Omental fat pad (tissue), 3 donors: ENCODE measurements at regions not wholly inside any gene's neighbourhood (a gene's known extent, or its start where the extent isn't known, plus 50 kb on each side); places are given as distances from the start of the nearest gene placed in this dataset. TPM values are rescaled to one million over a fixed set of nuclear protein-coding genes. Genes with fewer than 3 reads are reported as not detected.

ENCODE experiments used
- ATAC-seq: fragments of 150-250 bp; one replicate; pipeline ENCODE4 v1.9.1; 2016; ENCODE audit warnings: mild to moderate bottlenecking, moderate library complexity; ENCODE audit not compliant: low FRiP score
- DNase-seq: peaks from one replicate; pipeline ENCODE4 v3.0.0-alpha.2; 2019; ENCODE audit warnings: low spot score
- small RNA-seq: library from RNA; depleted of rRNA; stranded (forward); fragments of <200 nt; gene quantifications from one replicate; pipeline ENCODE3, GENCODE V24; 2016
- TF ChIP-seq, protein P1 (sequence below), 3 donors: fragments of 450-650 bp; IDR thresholded peaks; one replicate each; pipeline ENCODE4 v1.5.1; 2016 to 2017; ENCODE audit warnings: antibody characterized with exemption in 3 of 3, mild to moderate bottlenecking in 3 of 3, moderate library complexity in 2 of 3

DNA sequence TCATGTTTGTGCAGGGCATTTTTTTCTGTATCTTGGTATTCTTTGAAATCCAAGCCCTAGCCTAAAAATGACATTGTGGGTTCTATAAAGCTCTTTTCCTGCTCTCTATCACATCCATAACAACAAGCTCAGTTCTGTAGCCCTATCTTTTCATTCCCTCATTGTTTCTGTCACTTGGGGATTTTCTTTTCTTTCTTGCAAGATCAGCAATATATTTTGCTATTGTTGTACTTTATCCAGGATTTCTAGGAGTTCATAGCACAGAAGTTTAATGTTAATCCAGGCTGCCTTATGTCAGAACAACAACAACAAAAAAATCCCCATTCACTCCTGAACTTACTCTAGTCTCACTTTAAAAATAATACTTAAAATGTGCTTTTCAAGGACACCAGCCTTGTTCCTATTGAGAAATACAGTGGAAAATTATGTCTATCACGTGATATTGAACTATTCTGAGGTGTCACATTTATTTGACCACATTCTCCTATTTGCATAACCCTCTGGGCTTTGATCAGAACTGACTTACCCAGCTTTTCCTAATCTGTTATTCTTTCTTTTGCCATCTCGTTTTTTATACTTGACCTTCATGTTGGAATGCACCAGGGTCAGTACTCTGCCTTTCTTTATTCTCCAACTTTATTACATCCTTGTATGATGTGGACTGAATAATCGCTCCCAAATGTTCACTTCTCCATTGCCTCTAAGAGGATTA lies 112.8 kb downstream of the MAGEB5 start:
- DNase-seq (no peak), ATAC-seq (no peak)
- TF ChIP-seq, protein P1, sequence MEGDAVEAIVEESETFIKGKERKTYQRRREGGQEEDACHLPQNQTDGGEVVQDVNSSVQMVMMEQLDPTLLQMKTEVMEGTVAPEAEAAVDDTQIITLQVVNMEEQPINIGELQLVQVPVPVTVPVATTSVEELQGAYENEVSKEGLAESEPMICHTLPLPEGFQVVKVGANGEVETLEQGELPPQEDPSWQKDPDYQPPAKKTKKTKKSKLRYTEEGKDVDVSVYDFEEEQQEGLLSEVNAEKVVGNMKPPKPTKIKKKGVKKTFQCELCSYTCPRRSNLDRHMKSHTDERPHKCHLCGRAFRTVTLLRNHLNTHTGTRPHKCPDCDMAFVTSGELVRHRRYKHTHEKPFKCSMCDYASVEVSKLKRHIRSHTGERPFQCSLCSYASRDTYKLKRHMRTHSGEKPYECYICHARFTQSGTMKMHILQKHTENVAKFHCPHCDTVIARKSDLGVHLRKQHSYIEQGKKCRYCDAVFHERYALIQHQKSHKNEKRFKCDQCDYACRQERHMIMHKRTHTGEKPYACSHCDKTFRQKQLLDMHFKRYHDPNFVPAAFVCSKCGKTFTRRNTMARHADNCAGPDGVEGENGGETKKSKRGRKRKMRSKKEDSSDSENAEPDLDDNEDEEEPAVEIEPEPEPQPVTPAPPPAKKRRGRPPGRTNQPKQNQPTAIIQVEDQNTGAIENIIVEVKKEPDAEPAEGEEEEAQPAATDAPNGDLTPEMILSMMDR (IDR thresholded peaks at IDR 0.05): no peak

GRCh38 chrX:26309262-26309661 lies 93.3 kb downstream of the MAGEB5 start:
- TF ChIP-seq, protein P1 (IDR thresholded peaks at IDR 0.05): no peak
- no peak for DNase-seq
- ATAC-seq: no peak

- no peak for ATAC-seq
- TF ChIP-seq, protein P1 (IDR thresholded peaks at IDR 0.05): no peak
Observed at GRCh38 chrX:26295425-26295824, 79.5 kb downstream of the MAGEB5 start.

DNA sequence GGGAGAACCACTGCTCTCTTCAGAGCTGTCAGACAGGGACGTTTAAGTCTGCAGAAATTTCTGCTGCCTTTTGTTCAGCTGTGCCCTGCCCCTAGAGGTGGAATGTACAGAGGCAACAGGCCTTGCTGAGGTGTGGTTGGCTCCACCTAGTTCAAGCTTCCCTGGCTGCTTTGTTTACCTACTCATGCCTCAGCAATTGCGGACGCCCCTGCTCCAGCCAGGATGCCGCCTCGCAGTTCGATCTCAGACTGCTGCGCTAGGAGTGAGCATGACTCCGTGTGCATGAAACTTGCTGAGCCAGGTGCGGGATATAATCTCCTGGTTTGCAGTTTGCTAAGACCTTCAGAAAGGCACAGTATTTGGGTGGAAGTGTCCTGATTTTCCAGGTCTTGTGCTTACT lies 70.9 kb downstream of the MAGEB5 start:
- DNase-seq (no peak), ATAC-seq (no peak)
- TF ChIP-seq, protein P1 (IDR thresholded peaks at IDR 0.05): no peak

More at GRCh38 chrX:26295425-26295824, 79.5 kb downstream of the MAGEB5 start:
- DNase-seq: no peak

Small RNAs in the stretch of these regions (small RNA-seq; reads per million reads assigned to genes)
- gene AC005345.1 (not detected), gene RF00019 (not detected), gene RNU1-142P (not detected)
